ENCODE measurements at regions not wholly inside any gene's neighbourhood (a gene's known extent, or its start where the extent isn't known, plus 50 kb on each side); places are given as distances from the start of the nearest gene placed in this dataset.
"Not testable (repeated sequence)": the region's sequence is repeated elsewhere in the genome, so short reads cannot be mapped to it uniquely, and the experiment has no call there.

GRCh38 chr18:70390371-70391090 is 101.7 kb downstream of the SOCS6 start:
- no peak overlapping the region for H3K4me3 ChIP-seq (ENCODE audit: low read depth, low read length)
- no peak for TF ChIP-seq CTCF (IDR thresholded peaks at IDR 0.05; ENCODE audit: low read depth, low read length, missing control alignments)
- no peak for DNase-seq (ENCODE audit: low read depth)

GRCh38 chr18:70389036-70389435 is 100.2 kb downstream of the SOCS6 start:
- DNase-seq (ENCODE audit: low read depth); H3K4me3 ChIP-seq (ENCODE audit: low read depth, low read length): not testable (repeated sequence)

- DNase-seq (ENCODE audit: low read depth) = no peak
- H3K4me3 ChIP-seq (ENCODE audit: low read depth, low read length) = no peak overlapping the region
- TF ChIP-seq CTCF (IDR thresholded peaks at IDR 0.05; ENCODE audit: low read depth, low read length, missing control alignments) = no peak
Measured at GRCh38 chr18:70387027-70387426, 98.2 kb downstream of the SOCS6 start.

GRCh38 chr18:70386582-70386981 is 97.7 kb downstream of the SOCS6 start:
- DNase-seq (ENCODE audit: low read depth) = no peak
- no peak for TF ChIP-seq CTCF (IDR thresholded peaks at IDR 0.05; ENCODE audit: low read depth, low read length, missing control alignments)
- no peak overlapping the region for H3K4me3 ChIP-seq (ENCODE audit: low read depth, low read length)

- no peak for DNase-seq (ENCODE audit: low read depth)
- no peak for TF ChIP-seq CTCF (IDR thresholded peaks at IDR 0.05; ENCODE audit: low read depth, low read length, missing control alignments)
- H3K4me3 ChIP-seq (ENCODE audit: low read depth, low read length) = no peak overlapping the region
Measured at GRCh38 chr18:70385474-70385873, 96.6 kb downstream of the SOCS6 start.

- no peak for DNase-seq (ENCODE audit: low read depth)
- TF ChIP-seq CTCF (IDR thresholded peaks at IDR 0.05; ENCODE audit: low read depth, low read length, missing control alignments) = no peak
- no peak overlapping the region for H3K4me3 ChIP-seq (ENCODE audit: low read depth, low read length)
Measured at GRCh38 chr18:70384181-70384790, 95.4 kb downstream of the SOCS6 start.

GRCh38 chr18:70382992-70383717 is 94.3 kb downstream of the SOCS6 start:
- no peak overlapping the region for H3K4me3 ChIP-seq (ENCODE audit: low read depth, low read length)
- no peak for DNase-seq (ENCODE audit: low read depth)

More at GRCh38 chr18:70382992-70383717, 94.3 kb downstream of the SOCS6 start:
- no peak for TF ChIP-seq CTCF (IDR thresholded peaks at IDR 0.05; ENCODE audit: low read depth, low read length, missing control alignments)
